Colonic mucosa (tissue), 4 donors: ENCODE measurements at regions not wholly inside any gene's neighbourhood (a gene's known extent, or its start where the extent isn't known, plus 50 kb on each side); places are given as distances from the start of the nearest gene placed in this dataset.

Experiments used
- DNase-seq: peaks from one replicate; pipeline ENCODE4 v3.0.0-alpha.2; 2020
- H3K27ac ChIP-seq: fragments of 200-600 bp; one replicate; pipeline ENCODE4 v1.8.0; 2021
- H3K27me3 ChIP-seq: fragments of 200-600 bp; one replicate; pipeline ENCODE4 v1.8.0; 2021
- H3K36me3 ChIP-seq: fragments of 200-600 bp; one replicate; pipeline ENCODE4 v1.8.0; 2021
- H3K4me1 ChIP-seq: fragments of 200-600 bp; one replicate; pipeline ENCODE4 v1.8.0; 2021; ENCODE audit warnings: mild to moderate bottlenecking
- H3K4me3 ChIP-seq: fragments of 200-600 bp; one replicate; pipeline ENCODE4 v1.8.0; 2021
- H3K9ac ChIP-seq, 2 donors: one replicate each; pipeline ENCODE4 v1.7.0; 2013; ENCODE audit warnings: control low read depth in 2 of 2, low read depth in 2 of 2, low read length in 2 of 2
- H3K9me3 ChIP-seq: fragments of 200-600 bp; one replicate; pipeline ENCODE4 v1.8.0; 2021
- CTCF ChIP-seq: fragments of 200-600 bp; IDR thresholded peaks from one replicate; pipeline ENCODE4 v1.8.0; 2022; ENCODE audit warnings: antibody characterized with exemption, mild to moderate bottlenecking
- intact Hi-C: fragments of 100-400 bp; cut with DNase I; formaldehyde crosslinking; loops from one replicate; pipeline ENCODE4 v1.14.1; 2022
- donor health status: healthy.
- donor health status: DM: no; HTN: no; CAD: no.
- donor health status: DM: no; HTN: no; CAD: no.

DNA sequence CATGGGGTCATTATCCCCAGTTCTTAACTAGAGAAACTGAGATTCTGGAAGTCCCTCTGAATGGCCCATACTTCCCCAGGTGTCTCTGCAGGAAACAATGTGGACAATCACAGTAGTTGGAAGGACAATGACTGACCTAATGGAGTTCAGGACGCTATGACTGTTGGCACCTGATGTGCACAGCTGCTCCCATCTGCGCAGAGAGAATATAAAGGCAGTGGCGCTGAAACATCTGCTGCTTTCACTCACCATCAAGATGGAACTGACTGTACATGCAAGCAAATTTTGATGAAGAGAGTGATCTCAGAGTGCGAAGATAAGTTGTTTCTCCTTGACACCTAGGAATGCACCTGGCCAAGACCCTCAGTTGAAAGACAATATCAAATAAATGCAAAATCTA lies 395.7 kb upstream of the ASIC2 start:
- TF ChIP-seq CTCF = no peak
- H3K4me1 ChIP-seq = no peaks in the 10 kb centered on the region
- H3K27ac ChIP-seq = no peak overlapping the region
- DNase-seq = no peak
- H3K4me3 ChIP-seq = no peak overlapping the region
- no peaks in the 10 kb centered on the region for H3K36me3 ChIP-seq
- H3K9ac ChIP-seq = no peak overlapping the region
- no peaks in the 10 kb centered on the region for H3K9me3 ChIP-seq
- intact Hi-C loops = no loop called here
- H3K27me3 ChIP-seq = no peaks in the 10 kb centered on the region

GRCh38 chr17:33689725-33690124 lies 396.6 kb upstream of the ASIC2 start:
- H3K27me3 ChIP-seq = no peaks in the 10 kb centered on the region
- H3K9me3 ChIP-seq = no peaks in the 10 kb centered on the region
- H3K9ac ChIP-seq = no peak overlapping the region

GRCh38 chr17:33695431-33695830 lies 402.3 kb upstream of the ASIC2 start:
- Histone ChIP-seq H3K9ac (no peak overlapping the region), H3K27me3 (no peaks in the 10 kb centered on the region), H3K9me3 (no peaks in the 10 kb centered on the region), H3K4me1 (no peaks in the 10 kb centered on the region), H3K36me3 (no peaks in the 10 kb centered on the region), H3K4me3 (no peak overlapping the region), H3K27ac (no peak overlapping the region)
- intact Hi-C loops = no loop called here
- TF ChIP-seq CTCF = no peak
- DNase-seq = no peak

More at GRCh38 chr17:33689725-33690124, 396.6 kb upstream of the ASIC2 start:
- Histone ChIP-seq H3K4me1 (no peaks in the 10 kb centered on the region), H3K27ac (no peak overlapping the region), H3K4me3 (no peak overlapping the region), H3K36me3 (no peaks in the 10 kb centered on the region)
- DNase-seq = no peak
- intact Hi-C loops = no loop called here
- TF ChIP-seq CTCF = no peak

GRCh38 chr17:33696102-33696501 lies 403.0 kb upstream of the ASIC2 start:
- Histone ChIP-seq H3K36me3 (no peaks in the 10 kb centered on the region), H3K4me1 (no peaks in the 10 kb centered on the region), H3K9me3 (no peaks in the 10 kb centered on the region), H3K9ac (no peak overlapping the region), H3K27ac (no peak overlapping the region), H3K4me3 (no peak overlapping the region), H3K27me3 (no peaks in the 10 kb centered on the region)
- intact Hi-C loops = no loop called here
- no peak for DNase-seq
- no peak for TF ChIP-seq CTCF

DNA sequence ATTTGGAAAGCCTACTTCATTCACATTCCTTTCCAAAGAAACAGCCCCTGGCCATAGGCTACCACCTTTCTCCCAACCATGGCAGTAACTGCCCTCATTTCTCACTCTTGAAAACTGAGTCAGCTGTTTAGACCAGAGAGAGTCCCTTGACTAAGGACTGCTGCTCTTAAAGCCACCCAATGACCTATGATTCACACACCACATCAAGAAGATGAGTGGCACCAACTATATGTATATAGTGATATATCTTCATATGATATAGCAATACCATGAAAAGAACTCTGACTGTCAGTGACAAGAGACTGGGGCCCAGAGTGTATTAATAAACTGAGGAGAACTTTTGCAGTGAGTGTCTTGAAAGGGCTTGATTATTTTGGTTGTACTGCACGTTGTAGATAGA lies 404.5 kb upstream of the ASIC2 start:
- no peak for TF ChIP-seq CTCF
- Histone ChIP-seq H3K9ac (no peak overlapping the region), H3K27ac (no peak overlapping the region), H3K4me1 (no peaks in the 10 kb centered on the region), H3K4me3 (no peak overlapping the region), H3K9me3 (no peaks in the 10 kb centered on the region), H3K36me3 (no peaks in the 10 kb centered on the region), H3K27me3 (no peaks in the 10 kb centered on the region)
- intact Hi-C loops = no loop called here
- DNase-seq = no peak

DNA sequence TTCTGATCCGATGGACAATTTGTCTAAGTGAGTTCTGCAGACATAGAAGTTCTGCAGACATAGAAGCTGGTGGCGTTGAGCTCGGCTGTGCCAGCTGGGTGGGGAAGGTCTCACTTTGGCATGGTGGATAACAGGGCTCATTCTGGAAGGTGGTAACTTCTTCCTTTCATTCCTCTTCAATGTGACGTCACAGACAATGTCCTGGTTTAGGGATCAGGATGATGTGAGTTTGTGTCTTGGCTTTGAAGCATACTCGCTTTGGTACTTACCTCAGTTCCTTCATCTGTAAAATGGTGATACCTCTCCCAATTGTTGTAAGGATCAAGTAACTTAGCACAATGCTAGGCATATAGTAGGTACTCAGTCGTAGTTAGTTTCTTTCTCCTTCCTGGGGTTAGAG lies 408.8 kb upstream of the ASIC2 start:
- H3K4me3 ChIP-seq = no peak overlapping the region
- H3K4me1 ChIP-seq = no peaks in the 10 kb centered on the region

More for the DNA sequence above, 408.8 kb upstream of the ASIC2 start:
- Histone ChIP-seq H3K9me3 (no peaks in the 10 kb centered on the region), H3K36me3 (no peaks in the 10 kb centered on the region), H3K27me3 (no peaks in the 10 kb centered on the region), H3K27ac (no peak overlapping the region), H3K9ac (no peak overlapping the region)
- DNase-seq = no peak
- TF ChIP-seq CTCF = no peak
- intact Hi-C loops = no loop called here
